Glutamatergic neuron (in vitro differentiated cells): ENCODE measurements at regions not wholly inside any gene's neighbourhood (a gene's known extent, or its start where the extent isn't known, plus 50 kb on each side); places are given as distances from the start of the nearest gene placed in this dataset.

ENCODE experiments used
- DNase-seq: peaks from one replicate; pipeline ENCODE4 v3.0.0; 2022
- H3K27ac Mint-ChIP-seq: one replicate; pipeline ENCODE4 v1.8.0; 2020; ENCODE audit warnings: mild to moderate bottlenecking, mixed read lengths, inconsistent platforms; ENCODE audit not compliant: unreplicated experiment
- H3K27me3 Mint-ChIP-seq: one replicate; pipeline ENCODE4 v1.8.0; 2020; ENCODE audit warnings: mild to moderate bottlenecking, moderate library complexity, mixed read lengths, inconsistent platforms; ENCODE audit not compliant: unreplicated experiment
- H3K36me3 Mint-ChIP-seq: one replicate; pipeline ENCODE4 v1.8.0; 2020; ENCODE audit warnings: mild to moderate bottlenecking, mixed read lengths, inconsistent platforms; ENCODE audit not compliant: unreplicated experiment
- H3K4me1 Mint-ChIP-seq: one replicate; pipeline ENCODE4 v1.8.0; 2020; ENCODE audit warnings: mild to moderate bottlenecking, low read depth, mixed read lengths, inconsistent platforms; ENCODE audit not compliant: unreplicated experiment
- H3K4me3 Mint-ChIP-seq: one replicate; pipeline ENCODE4 v1.8.0; 2020; ENCODE audit warnings: mild to moderate bottlenecking, mixed read lengths, inconsistent platforms; ENCODE audit not compliant: unreplicated experiment
- H3K9me3 Mint-ChIP-seq: one replicate; pipeline ENCODE4 v1.8.0; 2020; ENCODE audit warnings: mild to moderate bottlenecking, moderate library complexity, mixed read lengths, inconsistent platforms; ENCODE audit not compliant: unreplicated experiment
- TF ChIP-seq, protein P1 (sequence below): fragments of 200-600 bp; sonication (generic); IDR thresholded peaks from one replicate; pipeline ENCODE4 v1.5.0; 2021; ENCODE audit not compliant: partially characterized antibody, unreplicated experiment

DNA sequence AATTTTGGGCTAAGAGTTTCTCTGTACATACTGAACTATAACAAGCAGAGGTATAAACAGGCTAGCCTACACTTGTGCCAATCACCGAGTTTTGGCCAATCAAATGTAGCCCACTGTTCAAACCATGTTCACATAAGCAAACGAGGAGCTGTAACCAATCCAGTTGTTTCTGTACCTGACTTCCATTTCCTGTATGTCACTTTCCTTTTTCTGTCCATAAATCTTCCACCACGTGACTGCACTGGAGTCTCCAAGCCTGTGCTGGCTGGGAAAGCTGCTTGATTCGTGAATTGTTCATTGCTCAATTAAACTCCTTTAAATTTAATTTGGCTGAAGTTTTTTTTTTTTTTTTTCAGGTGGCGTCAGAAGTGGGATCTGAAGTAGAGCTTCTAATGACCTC lies 332.9 kb downstream of the RNF144B start:
- Mint-ChIP-seq H3K4me1 (no peaks in the 10 kb centered on the region), H3K27ac (no peak overlapping the region), H3K9me3 (peaks cover 2% of the 10 kb centered on the region), H3K4me3 (no peak overlapping the region), H3K27me3 (no peaks in the 10 kb centered on the region), H3K36me3 (no peaks in the 10 kb centered on the region)
- DNase-seq, result no peak
- TF ChIP-seq, protein P1, sequence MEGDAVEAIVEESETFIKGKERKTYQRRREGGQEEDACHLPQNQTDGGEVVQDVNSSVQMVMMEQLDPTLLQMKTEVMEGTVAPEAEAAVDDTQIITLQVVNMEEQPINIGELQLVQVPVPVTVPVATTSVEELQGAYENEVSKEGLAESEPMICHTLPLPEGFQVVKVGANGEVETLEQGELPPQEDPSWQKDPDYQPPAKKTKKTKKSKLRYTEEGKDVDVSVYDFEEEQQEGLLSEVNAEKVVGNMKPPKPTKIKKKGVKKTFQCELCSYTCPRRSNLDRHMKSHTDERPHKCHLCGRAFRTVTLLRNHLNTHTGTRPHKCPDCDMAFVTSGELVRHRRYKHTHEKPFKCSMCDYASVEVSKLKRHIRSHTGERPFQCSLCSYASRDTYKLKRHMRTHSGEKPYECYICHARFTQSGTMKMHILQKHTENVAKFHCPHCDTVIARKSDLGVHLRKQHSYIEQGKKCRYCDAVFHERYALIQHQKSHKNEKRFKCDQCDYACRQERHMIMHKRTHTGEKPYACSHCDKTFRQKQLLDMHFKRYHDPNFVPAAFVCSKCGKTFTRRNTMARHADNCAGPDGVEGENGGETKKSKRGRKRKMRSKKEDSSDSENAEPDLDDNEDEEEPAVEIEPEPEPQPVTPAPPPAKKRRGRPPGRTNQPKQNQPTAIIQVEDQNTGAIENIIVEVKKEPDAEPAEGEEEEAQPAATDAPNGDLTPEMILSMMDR, result no peak

DNA sequence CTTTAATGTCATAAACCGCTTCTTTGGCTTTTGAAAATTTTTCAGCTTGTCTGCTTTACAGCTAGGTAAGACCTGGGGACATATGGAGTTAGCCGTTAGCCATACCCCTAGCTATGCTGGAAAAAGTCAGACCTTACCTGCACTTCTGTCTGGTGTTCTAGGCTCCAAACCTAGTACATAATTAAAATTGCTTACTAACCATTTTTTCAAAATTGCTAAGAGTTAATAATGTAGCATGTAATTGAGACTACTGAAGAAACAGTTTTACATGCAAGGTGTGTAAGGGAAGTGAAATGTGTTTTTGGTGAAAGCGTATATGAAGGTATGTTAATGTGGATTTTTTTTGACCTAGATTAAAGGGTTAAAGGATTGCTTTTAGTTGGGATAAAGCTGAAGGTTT lies 336.9 kb downstream of the RNF144B start:
- H3K27me3 Mint-ChIP-seq, result no peaks in the 10 kb centered on the region
- no peaks in the 10 kb centered on the region for H3K4me1 Mint-ChIP-seq
- no peak overlapping the region for H3K4me3 Mint-ChIP-seq
- DNase-seq, result no peak
- peaks cover 2% of the 10 kb centered on the region for H3K9me3 Mint-ChIP-seq
- no peak overlapping the region for H3K27ac Mint-ChIP-seq
- TF ChIP-seq, protein P1, result no peak
- H3K36me3 Mint-ChIP-seq, result no peaks in the 10 kb centered on the region

GRCh38 chr6:18725449-18725848 lies 338.3 kb downstream of the RNF144B start:
- H3K27ac Mint-ChIP-seq, result no peak overlapping the region
- TF ChIP-seq, protein P1, result no peak
- DNase-seq, result no peak
- H3K9me3 Mint-ChIP-seq, result peaks cover 2% of the 10 kb centered on the region
- H3K4me3 Mint-ChIP-seq, result no peak overlapping the region
- no peaks in the 10 kb centered on the region for H3K4me1 Mint-ChIP-seq
- no peaks in the 10 kb centered on the region for H3K27me3 Mint-ChIP-seq
- H3K36me3 Mint-ChIP-seq, result no peaks in the 10 kb centered on the region

DNA sequence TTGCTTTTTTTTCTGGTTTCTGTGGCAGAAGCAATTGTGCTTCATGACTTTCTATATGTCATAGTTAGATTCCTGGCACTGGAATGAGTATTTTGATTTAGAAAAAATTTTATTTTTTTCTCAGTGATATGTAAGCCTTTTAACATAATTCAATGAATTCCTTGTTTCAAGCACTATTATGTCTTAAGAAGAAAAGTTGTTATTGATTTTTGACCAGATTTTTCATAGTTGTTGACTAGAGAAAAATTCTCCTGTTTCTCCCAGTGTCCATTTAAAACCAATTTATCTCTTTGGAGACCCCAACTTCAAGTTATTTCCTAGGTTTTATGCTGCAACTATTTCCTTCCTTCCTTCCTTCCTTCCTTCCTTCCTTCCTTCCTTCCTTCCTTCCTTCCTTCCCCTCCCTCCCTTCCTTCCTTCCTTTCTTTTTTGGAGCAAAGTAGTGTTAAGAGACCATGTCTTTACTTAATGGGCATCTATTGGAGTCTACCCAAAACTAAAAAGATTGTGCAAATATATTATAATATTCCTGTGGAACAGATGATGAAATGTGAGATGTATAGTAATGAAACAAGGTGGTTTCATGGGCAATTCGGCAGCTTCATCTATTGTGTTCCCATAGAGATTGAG lies 346.9 kb downstream of the RNF144B start:
- TF ChIP-seq, protein P1, result no peak
- Mint-ChIP-seq H3K27me3 (no peaks in the 10 kb centered on the region), H3K4me3 (no peak overlapping the region), H3K27ac (no peak overlapping the region), H3K36me3 (no peaks in the 10 kb centered on the region), H3K9me3 (no peaks in the 10 kb centered on the region), H3K4me1 (no peaks in the 10 kb centered on the region)
- no peak for DNase-seq

- H3K27ac Mint-ChIP-seq, result no peak overlapping the region
- no peaks in the 10 kb centered on the region for H3K9me3 Mint-ChIP-seq
- no peak overlapping the region for H3K4me3 Mint-ChIP-seq
- no peaks in the 10 kb centered on the region for H3K36me3 Mint-ChIP-seq
- no peak for DNase-seq
- TF ChIP-seq, protein P1, result no peak
- no peaks in the 10 kb centered on the region for H3K27me3 Mint-ChIP-seq
- H3K4me1 Mint-ChIP-seq, result no peaks in the 10 kb centered on the region
These were observed 354.6 kb downstream of the RNF144B start for GRCh38 chr6:18741741-18742140.
